Naive B cell (primary cell): ENCODE measurements at regions not wholly inside any gene's neighbourhood (a gene's known extent, or its start where the extent isn't known, plus 50 kb on each side); places are given as distances from the start of the nearest gene placed in this dataset.

Source experiments
- ATAC-seq, 2 donors: fragments of 150-1000 bp; cut with Tn5 transposase; 2 replicates each; pipeline ENCODE4 v1.10.0; 2021; ENCODE audit warnings: low read depth in 2 of 2, mild to moderate bottlenecking in 2 of 2, moderate library complexity in 2 of 2
- DNase-seq: peaks from one replicate; pipeline ENCODE4 v3.0.0; 2022
- H3K27ac Mint-ChIP-seq, 6 donors: one replicate each; pipeline ENCODE4 v1.8.0; 2020 to 2022; ENCODE audit warnings: mild to moderate bottlenecking in 6 of 6, mixed read lengths in 6 of 6, moderate library complexity in 5 of 6, inconsistent platforms in 2 of 6
- H3K27me3 Mint-ChIP-seq, 3 donors: one replicate each; pipeline ENCODE4 v1.8.0; 2021 to 2022; ENCODE audit warnings: mixed read lengths in 3 of 3, mild to moderate bottlenecking in 1 of 3
- H3K36me3 Mint-ChIP-seq, 2 donors: one replicate each; pipeline ENCODE4 v1.8.0; 2020 to 2022; ENCODE audit warnings: mixed read lengths in 2 of 2, inconsistent platforms in 1 of 2, mild to moderate bottlenecking in 1 of 2
- H3K4me1 Mint-ChIP-seq, 3 donors: one replicate each; pipeline ENCODE4 v1.8.0; 2020 to 2022; ENCODE audit warnings: mixed read lengths in 3 of 3, inconsistent platforms in 1 of 3, mild to moderate bottlenecking in 1 of 3, moderate library complexity in 1 of 3
- H3K4me3 Mint-ChIP-seq, 8 donors: one replicate each; pipeline ENCODE4 v1.8.0; 2020 to 2022; ENCODE audit warnings: mild to moderate bottlenecking in 8 of 8, mixed read lengths in 8 of 8, moderate library complexity in 8 of 8, inconsistent platforms in 2 of 8
- H3K9me3 Mint-ChIP-seq, 7 donors: one replicate each; pipeline ENCODE4 v1.8.0; 2020 to 2022; ENCODE audit warnings: mixed read lengths in 7 of 7, mild to moderate bottlenecking in 5 of 7, inconsistent platforms in 2 of 7, moderate library complexity in 1 of 7

DNA sequence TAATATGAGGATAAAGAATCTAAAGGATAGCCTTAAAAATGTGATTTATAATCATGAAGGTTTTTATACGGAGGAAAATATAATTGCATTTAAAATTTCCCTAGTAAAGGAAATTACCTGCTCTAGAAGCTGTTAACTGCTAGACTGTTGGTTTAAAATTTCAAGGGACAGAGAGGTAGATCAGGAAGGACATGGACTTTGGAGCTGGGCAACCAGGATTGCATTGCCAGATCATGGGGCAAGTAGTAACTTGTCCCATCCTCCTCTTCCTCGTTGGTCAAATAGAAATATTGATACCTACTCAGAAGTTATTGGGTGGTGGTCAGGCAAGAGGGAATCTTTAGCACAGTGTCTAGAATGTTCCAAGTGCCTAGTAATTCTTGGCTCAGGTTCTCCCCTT lies 525.1 kb downstream of the MFSD1 start:
- no peak overlapping the region for H3K4me3 Mint-ChIP-seq
- ATAC-seq (no peak), DNase-seq (no peak)
- no peaks in the 10 kb centered on the region for H3K4me1 Mint-ChIP-seq
- H3K27me3 Mint-ChIP-seq, result no peaks in the 10 kb centered on the region
- H3K9me3 Mint-ChIP-seq, result peaks cover 0 to 5% (median 0%) of the 10 kb centered on the region in 7 donors
- H3K27ac Mint-ChIP-seq, result no peak overlapping the region
- no peaks in the 10 kb centered on the region for H3K36me3 Mint-ChIP-seq

DNA sequence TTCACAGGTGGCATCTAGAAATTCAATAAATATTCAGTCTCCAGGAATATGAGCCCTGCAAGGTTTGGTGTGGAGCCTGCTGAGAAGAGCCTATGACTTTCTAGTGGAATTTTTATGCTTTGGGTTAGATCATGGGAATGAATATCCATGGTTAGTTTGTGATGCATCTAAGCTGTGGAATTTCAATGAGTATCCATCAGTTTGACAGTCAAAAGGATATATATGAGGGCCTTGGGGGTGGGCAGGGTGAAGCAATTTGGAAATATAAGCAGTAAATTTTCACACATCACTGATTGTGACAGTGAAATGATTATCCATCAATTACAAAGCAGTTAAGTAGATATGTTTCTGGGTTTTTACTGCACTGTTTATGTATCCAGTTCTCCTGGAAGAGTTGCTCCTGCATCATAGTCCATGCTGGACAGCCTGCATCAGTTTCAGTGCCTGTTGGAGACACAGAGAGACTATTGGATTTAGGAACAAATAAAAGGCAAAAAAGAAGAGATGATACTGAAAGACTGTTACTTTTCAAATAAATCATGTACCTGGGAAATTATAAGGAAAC lies 530.8 kb downstream of the MFSD1 start:
- Mint-ChIP-seq H3K27ac (no peak overlapping the region), H3K9me3 (peaks cover 0 to 4% (median 0%) of the 10 kb centered on the region in 7 donors), H3K27me3 (no peaks in the 10 kb centered on the region), H3K4me3 (no peak overlapping the region), H3K4me1 (no peaks in the 10 kb centered on the region), H3K36me3 (no peaks in the 10 kb centered on the region)
- DNase-seq (no peak), ATAC-seq (no peak)

DNA sequence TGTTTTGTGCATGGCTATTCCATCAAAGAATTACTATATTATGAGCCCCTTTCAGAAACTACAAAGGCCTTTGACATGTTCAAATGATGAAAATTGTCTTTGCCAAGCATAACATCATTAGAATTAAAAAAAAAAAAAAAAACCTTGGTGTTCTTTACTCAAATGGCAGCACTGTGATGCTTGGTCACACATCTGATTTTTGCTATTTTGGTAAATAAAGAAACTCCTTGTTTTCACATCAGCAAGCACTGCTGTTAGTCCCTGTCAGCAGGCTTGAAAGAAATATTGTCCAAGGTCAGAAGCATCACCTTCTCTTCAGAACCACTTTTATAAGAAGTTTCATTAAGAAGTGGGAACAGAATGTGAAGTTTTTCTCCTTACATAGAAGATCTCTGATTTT lies 537.3 kb downstream of the MFSD1 start:
- no peaks in the 10 kb centered on the region for H3K27me3 Mint-ChIP-seq
- peaks cover 0 to 13% (median 6%) of the 10 kb centered on the region in 7 donors for H3K9me3 Mint-ChIP-seq
- no peaks in the 10 kb centered on the region for H3K36me3 Mint-ChIP-seq
- no peaks in the 10 kb centered on the region for H3K4me1 Mint-ChIP-seq
- no peak overlapping the region for H3K27ac Mint-ChIP-seq
- ATAC-seq, result no peak
- no peak overlapping the region for H3K4me3 Mint-ChIP-seq
- DNase-seq, result no peak

DNA sequence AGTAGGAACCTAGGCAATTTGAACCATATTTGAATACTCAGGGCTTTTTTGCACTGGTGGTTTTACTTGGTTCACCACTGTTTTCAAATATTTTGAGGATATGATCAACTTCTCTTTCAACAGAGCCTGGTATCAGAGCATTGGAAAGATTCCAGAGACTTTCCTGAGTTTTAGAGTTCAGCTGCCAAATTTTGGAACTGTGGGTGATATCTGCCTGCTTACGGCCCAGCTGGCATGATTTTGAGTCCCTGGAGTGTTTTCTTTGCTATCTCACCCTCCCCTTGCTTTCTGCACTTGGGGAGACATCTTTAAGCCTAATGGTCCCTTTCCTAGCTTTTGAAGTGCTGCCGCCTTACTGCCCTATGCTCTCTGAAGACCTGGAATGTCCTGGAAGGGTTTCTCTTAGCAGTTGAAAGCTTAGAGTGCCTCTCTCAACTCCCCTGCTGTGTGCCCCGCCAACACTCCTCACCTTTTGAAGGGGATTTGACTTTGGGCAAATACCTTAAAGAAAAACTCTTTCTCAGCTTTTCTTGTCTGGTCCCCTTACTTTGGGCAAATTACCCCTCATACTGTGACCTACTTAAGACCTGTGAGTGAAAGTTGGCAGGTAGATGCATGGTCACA lies 539.1 kb downstream of the MFSD1 start:
- Mint-ChIP-seq H3K4me1 (no peaks in the 10 kb centered on the region), H3K9me3 (peaks cover 0 to 13% (median 5%) of the 10 kb centered on the region in 7 donors), H3K4me3 (no peak overlapping the region), H3K36me3 (no peaks in the 10 kb centered on the region), H3K27ac (no peak overlapping the region), H3K27me3 (no peaks in the 10 kb centered on the region)
- ATAC-seq, result no peak
- no peak for DNase-seq

DNA sequence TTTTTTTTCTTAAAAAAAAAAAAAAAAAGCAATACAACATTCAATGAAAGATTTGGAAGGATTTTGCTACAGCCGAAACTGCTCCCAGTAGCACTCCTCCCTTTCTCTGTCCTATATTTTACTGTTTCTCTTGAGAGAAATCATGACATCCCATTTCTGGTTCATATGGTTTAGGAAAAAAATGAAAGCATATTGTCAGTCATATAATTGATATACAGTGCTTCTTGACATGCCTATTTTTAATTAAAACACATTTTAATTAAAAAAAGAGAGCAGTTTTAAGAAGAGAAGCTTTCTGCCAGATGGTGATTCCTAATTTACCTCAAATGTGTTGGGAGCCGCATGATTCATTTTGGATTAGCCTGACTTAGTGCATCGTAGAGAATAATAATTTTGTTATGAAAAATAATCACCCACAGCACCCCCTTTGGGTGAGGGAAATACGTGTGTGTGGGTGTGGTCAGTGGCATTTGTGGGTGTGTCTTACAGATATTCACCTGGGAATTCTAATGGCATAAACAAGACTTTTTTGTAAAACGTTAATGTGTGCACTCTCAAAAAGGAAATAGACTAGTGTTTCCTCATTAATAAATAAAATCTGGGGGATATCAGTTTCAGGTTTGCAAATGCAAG lies 544.5 kb downstream of the MFSD1 start:
- H3K4me3 Mint-ChIP-seq, result no peak overlapping the region
- no peak overlapping the region for H3K27ac Mint-ChIP-seq
- H3K4me1 Mint-ChIP-seq, result no peaks in the 10 kb centered on the region
- DNase-seq, result no peak
- H3K27me3 Mint-ChIP-seq, result no peaks in the 10 kb centered on the region
- no peaks in the 10 kb centered on the region for H3K36me3 Mint-ChIP-seq
- ATAC-seq, result no peak
- H3K9me3 Mint-ChIP-seq, result peaks cover 0 to 2% (median 0%) of the 10 kb centered on the region in 7 donors

DNA sequence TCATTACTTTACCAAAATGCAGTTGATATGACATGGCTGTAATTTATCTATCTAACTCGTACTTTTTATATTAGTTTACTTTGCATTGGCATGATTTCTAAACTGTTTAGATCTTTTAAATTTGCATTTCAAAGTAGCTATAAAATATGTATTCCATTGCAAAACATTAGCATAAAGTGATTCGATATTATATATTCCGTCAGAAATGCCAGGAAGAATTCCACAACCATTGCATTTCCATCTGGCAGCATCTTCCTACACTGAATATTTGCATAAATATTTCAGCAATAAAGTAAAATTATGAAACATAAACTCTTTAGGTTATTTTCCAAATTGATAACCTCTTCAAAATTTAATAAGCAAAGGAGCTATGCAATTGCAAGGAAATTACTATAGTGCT lies 546.6 kb downstream of the MFSD1 start:
- Mint-ChIP-seq H3K4me3 (no peak overlapping the region), H3K27me3 (no peaks in the 10 kb centered on the region), H3K9me3 (peaks cover 0 to 4% (median 0%) of the 10 kb centered on the region in 7 donors), H3K36me3 (no peaks in the 10 kb centered on the region), H3K4me1 (no peaks in the 10 kb centered on the region), H3K27ac (no peak overlapping the region)
- ATAC-seq (no peak), DNase-seq (no peak)

DNA sequence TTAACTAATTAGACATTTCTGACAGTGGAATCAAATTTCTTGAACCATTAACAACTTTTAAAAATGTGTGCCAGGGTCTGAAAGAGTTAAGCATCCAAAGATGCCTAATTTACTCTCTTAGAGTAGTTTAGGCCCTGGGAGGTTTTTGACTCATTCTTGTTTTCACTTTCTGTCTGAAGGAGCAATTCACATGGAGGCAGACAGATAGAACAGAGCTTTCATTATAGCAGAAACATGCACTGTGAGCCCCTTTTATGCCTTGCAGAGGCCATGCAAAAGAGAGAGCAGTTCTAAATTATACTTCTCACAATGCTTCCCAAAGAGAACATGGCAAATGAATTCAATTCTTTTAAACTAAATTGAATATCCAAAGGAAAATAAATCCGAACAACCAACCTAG lies 554.8 kb downstream of the MFSD1 start:
- DNase-seq (no peak), ATAC-seq (no peak)
- no peak overlapping the region for H3K27ac Mint-ChIP-seq
- H3K36me3 Mint-ChIP-seq, result no peaks in the 10 kb centered on the region
- H3K27me3 Mint-ChIP-seq, result no peaks in the 10 kb centered on the region
- peaks cover 0 to 5% (median 1%) of the 10 kb centered on the region in 7 donors for H3K9me3 Mint-ChIP-seq
- no peak overlapping the region for H3K4me3 Mint-ChIP-seq
- H3K4me1 Mint-ChIP-seq, result no peaks in the 10 kb centered on the region

DNA sequence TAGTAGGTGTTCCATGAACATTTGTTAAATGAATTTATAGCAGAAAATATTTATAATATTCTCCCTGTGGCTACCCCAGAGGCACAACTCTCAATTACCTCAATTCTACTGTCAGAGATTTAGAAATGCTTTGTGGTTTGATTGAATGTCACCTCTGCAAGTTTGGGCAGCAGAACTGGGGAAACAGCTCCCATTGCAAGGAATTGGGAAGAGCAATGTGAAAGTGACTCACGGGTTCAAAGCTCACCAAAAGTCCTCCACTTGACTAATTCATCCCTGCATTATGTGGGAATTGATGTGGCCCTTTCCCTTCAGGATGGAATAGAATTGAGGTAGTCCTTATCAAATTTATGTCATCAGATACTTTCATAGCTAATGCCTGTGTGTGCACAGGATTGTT lies 562.7 kb downstream of the MFSD1 start:
- Mint-ChIP-seq H3K9me3 (peaks cover 0 to 12% (median 0%) of the 10 kb centered on the region in 7 donors), H3K4me1 (no peaks in the 10 kb centered on the region)

DNA sequence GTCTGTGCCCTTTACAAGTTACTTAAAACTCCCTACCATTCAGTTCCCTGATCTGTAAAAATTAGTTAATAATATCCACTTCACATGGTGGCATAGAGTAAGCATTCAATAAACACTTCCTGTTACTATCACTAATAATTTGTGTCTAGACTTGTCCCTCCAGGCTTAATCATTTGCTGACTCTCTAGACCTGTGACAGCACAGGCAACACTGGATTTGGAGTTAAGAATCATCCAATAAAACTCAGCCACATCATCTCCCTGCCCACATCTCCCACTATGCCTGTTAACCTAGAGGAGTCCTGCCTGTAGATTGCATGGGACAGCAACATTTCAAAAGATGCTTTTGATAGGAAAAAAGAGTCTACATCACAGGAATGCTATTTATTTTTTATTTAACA lies 564.6 kb downstream of the MFSD1 start:
- Mint-ChIP-seq H3K9me3 (peaks cover 0 to 17% (median 2%) of the 10 kb centered on the region in 7 donors), H3K4me3 (no peak overlapping the region), H3K27ac (no peak overlapping the region), H3K36me3 (no peaks in the 10 kb centered on the region), H3K27me3 (no peaks in the 10 kb centered on the region), H3K4me1 (no peaks in the 10 kb centered on the region)
- no peak for ATAC-seq
- no peak for DNase-seq

More for the DNA sequence above, 562.7 kb downstream of the MFSD1 start:
- ATAC-seq, result no peak
- Mint-ChIP-seq H3K4me3 (no peak overlapping the region), H3K27ac (no peak overlapping the region), H3K27me3 (no peaks in the 10 kb centered on the region), H3K36me3 (no peaks in the 10 kb centered on the region)
- DNase-seq, result no peak

DNA sequence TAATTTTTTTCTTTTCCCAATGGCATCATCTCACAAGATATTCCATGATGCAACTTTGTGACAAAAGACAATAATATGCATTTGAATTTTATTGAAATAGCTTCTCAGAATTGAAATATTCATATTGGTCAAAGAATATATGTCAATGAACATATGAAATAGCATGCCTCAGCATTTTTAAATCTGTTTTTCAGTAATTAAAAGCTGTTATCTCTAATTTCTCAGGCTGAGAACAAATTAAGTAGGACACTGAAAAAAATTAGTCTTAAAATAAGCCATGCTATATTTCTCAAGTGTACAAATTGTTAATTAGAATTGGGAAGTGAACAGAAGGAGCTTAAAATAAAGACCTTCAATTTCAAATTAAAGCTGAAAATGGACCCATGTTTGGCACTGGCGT lies 570.1 kb downstream of the MFSD1 start:
- H3K9me3 Mint-ChIP-seq, result peaks cover 0 to 12% (median 0%) of the 10 kb centered on the region in 7 donors
- DNase-seq (no peak), ATAC-seq (no peak)
- no peaks in the 10 kb centered on the region for H3K36me3 Mint-ChIP-seq
- no peak overlapping the region for H3K27ac Mint-ChIP-seq
- no peaks in the 10 kb centered on the region for H3K4me1 Mint-ChIP-seq
- no peaks in the 10 kb centered on the region for H3K27me3 Mint-ChIP-seq
- H3K4me3 Mint-ChIP-seq, result no peak overlapping the region

DNA sequence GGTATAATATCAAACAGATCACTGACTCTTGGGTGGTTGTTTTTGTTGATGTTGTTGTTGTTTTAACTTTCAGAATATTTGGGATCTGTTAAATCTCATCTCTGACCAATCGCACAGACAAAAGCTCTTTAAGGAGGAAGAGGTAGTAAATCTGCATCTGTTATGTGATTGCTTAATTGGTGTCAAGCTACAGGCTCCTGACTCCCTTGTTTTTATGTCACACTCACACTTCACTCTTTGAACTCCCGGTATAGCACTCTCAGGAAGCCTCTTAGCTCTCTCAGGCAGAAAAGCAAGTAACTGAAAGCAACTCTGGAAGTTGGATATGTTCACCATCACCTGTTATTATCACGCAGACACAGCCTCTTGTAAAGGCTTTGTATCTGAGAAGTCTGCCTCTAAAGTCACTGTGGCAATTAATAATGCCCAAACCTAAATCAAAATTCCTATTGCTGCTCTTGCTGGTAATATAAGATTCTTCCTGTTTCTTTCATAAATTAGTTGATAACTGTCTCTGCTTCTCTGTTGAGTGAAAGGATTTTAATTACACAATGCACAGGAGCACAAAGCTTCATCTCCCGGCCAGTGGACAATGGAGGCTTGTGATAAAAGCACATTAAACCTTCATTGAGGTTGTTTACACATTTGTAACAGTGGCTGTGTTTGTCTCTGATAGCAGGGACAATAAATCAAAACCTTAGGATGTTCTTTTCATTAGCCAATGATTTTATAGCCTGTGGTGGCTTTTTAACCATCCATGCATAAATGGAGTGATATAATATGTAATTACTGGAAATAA lies 576.7 kb downstream of the MFSD1 start:
- no peak overlapping the region for H3K4me3 Mint-ChIP-seq
- no peaks in the 10 kb centered on the region for H3K27me3 Mint-ChIP-seq
- ATAC-seq (no peak), DNase-seq (no peak)
- no peaks in the 10 kb centered on the region for H3K4me1 Mint-ChIP-seq
- H3K36me3 Mint-ChIP-seq, result no peaks in the 10 kb centered on the region
- H3K27ac Mint-ChIP-seq, result no peak overlapping the region
- peaks cover 0 to 2% (median 0%) of the 10 kb centered on the region in 7 donors for H3K9me3 Mint-ChIP-seq

DNA sequence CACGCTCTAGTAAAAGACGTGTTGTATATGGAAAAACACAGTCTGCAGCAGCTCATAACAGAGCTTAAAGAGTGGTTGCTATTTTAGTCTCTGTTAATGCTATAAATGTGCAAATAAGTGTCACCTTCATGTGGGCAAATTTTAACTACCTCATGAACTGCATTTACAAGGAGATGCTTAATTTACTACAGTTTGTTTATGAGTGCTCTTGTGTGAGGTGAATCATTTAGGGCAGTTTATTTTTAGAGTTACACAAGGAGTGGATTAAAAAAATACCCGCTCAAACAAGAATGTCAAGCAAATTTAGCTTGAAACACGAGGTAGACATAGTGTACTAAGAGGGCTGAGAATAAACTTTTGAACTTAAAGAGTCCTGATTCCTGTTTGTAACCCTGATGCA lies 579.0 kb downstream of the MFSD1 start:
- ATAC-seq, result no peak
- peaks cover 0 to 7% (median 2%) of the 10 kb centered on the region in 7 donors for H3K9me3 Mint-ChIP-seq
- no peak overlapping the region for H3K27ac Mint-ChIP-seq
- no peak overlapping the region for H3K4me3 Mint-ChIP-seq
- no peaks in the 10 kb centered on the region for H3K27me3 Mint-ChIP-seq
- H3K4me1 Mint-ChIP-seq, result no peaks in the 10 kb centered on the region
- DNase-seq, result no peak
- H3K36me3 Mint-ChIP-seq, result no peaks in the 10 kb centered on the region

DNA sequence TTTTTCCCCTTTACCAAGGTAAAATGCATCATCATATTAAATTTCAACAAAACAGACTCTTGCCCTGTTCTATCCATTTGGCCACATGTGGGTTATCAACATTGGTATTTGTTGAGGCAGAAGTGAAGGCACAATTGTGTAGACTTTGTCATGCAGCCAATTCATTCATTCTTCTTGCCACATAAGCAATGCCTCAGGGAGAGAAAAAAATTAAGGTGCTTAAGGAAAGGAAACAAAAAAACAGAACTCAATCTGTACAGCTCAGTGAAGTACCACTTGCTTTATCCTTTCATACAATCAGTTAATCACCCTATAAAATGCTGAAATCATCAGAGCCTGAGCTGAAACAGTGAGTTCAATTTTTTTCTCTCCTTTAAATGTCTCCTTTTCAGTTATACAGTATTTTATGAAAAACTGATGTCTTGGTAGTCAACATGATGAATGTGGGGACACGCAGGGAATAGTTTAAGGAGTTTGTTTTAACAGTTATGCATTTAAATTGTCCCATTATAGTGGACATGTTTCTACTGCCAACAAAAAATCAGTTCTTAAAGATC lies 588.9 kb downstream of the MFSD1 start:
- Mint-ChIP-seq H3K36me3 (no peaks in the 10 kb centered on the region), H3K27ac (no peak overlapping the region), H3K4me3 (no peak overlapping the region), H3K4me1 (no peaks in the 10 kb centered on the region), H3K9me3 (peaks cover 0 to 17% (median 6%) of the 10 kb centered on the region in 7 donors), H3K27me3 (no peaks in the 10 kb centered on the region)
- ATAC-seq (no peak), DNase-seq (no peak)
